Fibroblast of lung (primary cell): ENCODE measurements at regions not wholly inside any gene's neighbourhood (a gene's known extent, or its start where the extent isn't known, plus 50 kb on each side); places are given as distances from the start of the nearest gene placed in this dataset.

ENCODE experiments used
- DNase-seq, 2 donors: peaks; one replicate each; pipeline versions ENCODE4 v3.0.0 to v3.0.0-alpha.2; 2010; ENCODE audit warnings: low read depth in 2 of 2
- H2AFZ ChIP-seq: 2 replicates; pipeline ENCODE4 v1.5.1; 2012; ENCODE audit warnings: low read length, control low read depth, inconsistent platforms
- H3K27ac ChIP-seq: 2 replicates; pipeline ENCODE4 v1.5.1; 2011; ENCODE audit warnings: low read length, control low read depth; ENCODE audit not compliant: insufficient read depth
- H3K27me3 ChIP-seq: 2 replicates; pipeline ENCODE4 v1.5.1; 2011; ENCODE audit warnings: mild to moderate bottlenecking, low read length; ENCODE audit not compliant: control insufficient read depth, insufficient read depth
- H3K36me3 ChIP-seq: 2 replicates; pipeline ENCODE4 v1.5.1; 2011; ENCODE audit warnings: low read length; ENCODE audit not compliant: control insufficient read depth, insufficient read depth
- H3K4me1 ChIP-seq: 2 replicates; pipeline ENCODE4 v1.5.1; 2011; ENCODE audit warnings: low read length; ENCODE audit not compliant: control insufficient read depth, insufficient read depth; ENCODE audit errors: extremely low read depth
- H3K4me2 ChIP-seq: 2 replicates; pipeline ENCODE4 v1.5.1; 2011; ENCODE audit warnings: low read length, control low read depth; ENCODE audit not compliant: insufficient read depth; ENCODE audit errors: extremely low read depth
- H3K4me3 ChIP-seq, 4 experiments: fragments of 200-600 bp in 1 of 4; sonication (generic) in 1 of 4; replicated peaks in 1 of 4; 2 replicates each; pipeline ENCODE4 v1.5.1; 2011 to 2016; ENCODE audit warnings: low read length in 4 of 4, low read depth in 3 of 4, mild to moderate bottlenecking in 3 of 4, control low read depth in 2 of 4, inconsistent platforms in 1 of 4, mixed read lengths in 1 of 4; ENCODE audit not compliant: insufficient read depth in 1 of 4; ENCODE audit errors: control extremely low read depth in 1 of 4
- H3K79me2 ChIP-seq: 2 replicates; pipeline ENCODE4 v1.5.1; 2012; ENCODE audit warnings: mild to moderate bottlenecking, low read length, inconsistent platforms; ENCODE audit not compliant: control insufficient read depth, insufficient read depth
- H3K9ac ChIP-seq: 2 replicates; pipeline ENCODE4 v1.5.1; 2011; ENCODE audit warnings: mild to moderate bottlenecking, low read length, control low read depth; ENCODE audit not compliant: insufficient read depth
- H3K9me3 ChIP-seq: 2 replicates; pipeline ENCODE4 v1.5.1; 2012; ENCODE audit warnings: low read depth, low read length; ENCODE audit not compliant: control insufficient read depth, insufficient read depth
- H4K20me1 ChIP-seq: 2 replicates; pipeline ENCODE4 v1.5.1; 2011; ENCODE audit warnings: low read length; ENCODE audit not compliant: control insufficient read depth, insufficient read depth; ENCODE audit errors: extremely low read depth
- EZH2 ChIP-seq: IDR thresholded peaks from 2 replicates; pipeline ENCODE4 v1.5.1; 2012; ENCODE audit warnings: low read length, control low read depth, mild to moderate bottlenecking; ENCODE audit errors: missing control alignments
- TF ChIP-seq, protein P1 (sequence below), 2 donors: IDR thresholded peaks in 1 of 2; conservative IDR thresholded peaks in 1 of 2; 1 replicate in 1 of 2; 2 replicates in 1 of 2; pipeline ENCODE4 v1.5.1; 2011 to 2012; ENCODE audit warnings: low read length in 2 of 2, control low read depth in 1 of 2, inconsistent platforms in 1 of 2, low read depth in 1 of 2, mild to moderate bottlenecking in 1 of 2

DNA sequence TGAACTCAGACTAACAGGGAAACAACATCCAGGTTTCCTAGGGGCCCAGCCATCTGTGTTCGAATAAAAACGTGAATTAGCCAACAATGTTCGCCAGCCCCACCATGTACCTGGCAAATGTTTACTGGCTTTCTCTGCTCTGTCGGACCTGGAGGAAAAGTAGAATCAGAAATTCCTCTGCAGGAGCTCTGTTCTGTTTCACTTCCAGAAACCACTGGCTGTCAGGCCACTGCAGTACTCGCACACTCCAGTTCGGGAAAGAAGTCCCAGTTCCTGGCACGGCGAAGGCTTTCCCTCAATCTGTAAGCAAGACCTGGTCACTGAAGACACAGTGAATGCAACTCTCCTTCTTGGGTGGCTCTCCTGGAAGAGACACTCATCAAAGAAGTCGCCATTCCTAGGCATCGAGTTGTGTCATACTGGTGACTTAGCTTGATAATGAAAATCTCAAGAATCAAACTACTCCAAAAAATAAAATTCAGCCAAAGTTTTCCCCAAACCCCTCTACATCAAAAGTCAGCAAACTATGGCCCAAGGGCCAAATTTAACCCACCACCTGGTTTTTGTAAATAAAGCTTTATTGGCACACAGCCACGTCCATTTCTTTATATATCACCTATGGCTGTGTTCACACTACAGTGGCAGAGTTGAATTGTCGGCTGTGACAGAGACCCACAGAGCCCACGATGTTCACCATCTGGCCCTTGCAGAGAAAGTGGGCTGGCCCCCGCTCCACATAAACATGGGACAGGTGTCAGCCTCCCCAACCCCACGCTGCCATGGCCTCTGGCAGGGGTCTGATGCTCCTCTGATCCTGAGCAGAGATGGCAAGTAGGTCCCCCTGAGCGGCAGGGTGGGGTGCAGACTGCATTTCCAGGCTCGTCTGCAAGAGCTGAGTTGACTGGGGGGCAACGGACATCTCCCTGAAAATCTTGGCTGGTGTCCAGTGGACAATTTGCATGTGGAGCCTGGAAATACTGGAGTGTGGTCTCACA lies 189.2 kb upstream of the DIO3 start:
- no peak for TF ChIP-seq EZH2
- TF ChIP-seq, protein P1, sequence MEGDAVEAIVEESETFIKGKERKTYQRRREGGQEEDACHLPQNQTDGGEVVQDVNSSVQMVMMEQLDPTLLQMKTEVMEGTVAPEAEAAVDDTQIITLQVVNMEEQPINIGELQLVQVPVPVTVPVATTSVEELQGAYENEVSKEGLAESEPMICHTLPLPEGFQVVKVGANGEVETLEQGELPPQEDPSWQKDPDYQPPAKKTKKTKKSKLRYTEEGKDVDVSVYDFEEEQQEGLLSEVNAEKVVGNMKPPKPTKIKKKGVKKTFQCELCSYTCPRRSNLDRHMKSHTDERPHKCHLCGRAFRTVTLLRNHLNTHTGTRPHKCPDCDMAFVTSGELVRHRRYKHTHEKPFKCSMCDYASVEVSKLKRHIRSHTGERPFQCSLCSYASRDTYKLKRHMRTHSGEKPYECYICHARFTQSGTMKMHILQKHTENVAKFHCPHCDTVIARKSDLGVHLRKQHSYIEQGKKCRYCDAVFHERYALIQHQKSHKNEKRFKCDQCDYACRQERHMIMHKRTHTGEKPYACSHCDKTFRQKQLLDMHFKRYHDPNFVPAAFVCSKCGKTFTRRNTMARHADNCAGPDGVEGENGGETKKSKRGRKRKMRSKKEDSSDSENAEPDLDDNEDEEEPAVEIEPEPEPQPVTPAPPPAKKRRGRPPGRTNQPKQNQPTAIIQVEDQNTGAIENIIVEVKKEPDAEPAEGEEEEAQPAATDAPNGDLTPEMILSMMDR (conservative IDR thresholded peaks at IDR 0.05 in 1 of 2, IDR thresholded peaks at IDR 0.05 in 1 of 2; ENCODE audit: low read depth in 1 of 2, low read length in 2 of 2), result no peak
- Histone ChIP-seq H3K27me3 (no peaks in the 10 kb centered on the region), H2AFZ (no peak overlapping the region), H3K27ac (no peak overlapping the region), H3K4me2 (no peak overlapping the region), H3K9ac (no peak overlapping the region), H4K20me1 (no peaks in the 10 kb centered on the region), H3K9me3 (no peaks in the 10 kb centered on the region), H3K79me2 (no peaks in the 10 kb centered on the region), H3K4me1 (no peaks in the 10 kb centered on the region), H3K36me3 (no peaks in the 10 kb centered on the region), H3K4me3 (no peak overlapping the region)
- DNase-seq, result no peak

DNA sequence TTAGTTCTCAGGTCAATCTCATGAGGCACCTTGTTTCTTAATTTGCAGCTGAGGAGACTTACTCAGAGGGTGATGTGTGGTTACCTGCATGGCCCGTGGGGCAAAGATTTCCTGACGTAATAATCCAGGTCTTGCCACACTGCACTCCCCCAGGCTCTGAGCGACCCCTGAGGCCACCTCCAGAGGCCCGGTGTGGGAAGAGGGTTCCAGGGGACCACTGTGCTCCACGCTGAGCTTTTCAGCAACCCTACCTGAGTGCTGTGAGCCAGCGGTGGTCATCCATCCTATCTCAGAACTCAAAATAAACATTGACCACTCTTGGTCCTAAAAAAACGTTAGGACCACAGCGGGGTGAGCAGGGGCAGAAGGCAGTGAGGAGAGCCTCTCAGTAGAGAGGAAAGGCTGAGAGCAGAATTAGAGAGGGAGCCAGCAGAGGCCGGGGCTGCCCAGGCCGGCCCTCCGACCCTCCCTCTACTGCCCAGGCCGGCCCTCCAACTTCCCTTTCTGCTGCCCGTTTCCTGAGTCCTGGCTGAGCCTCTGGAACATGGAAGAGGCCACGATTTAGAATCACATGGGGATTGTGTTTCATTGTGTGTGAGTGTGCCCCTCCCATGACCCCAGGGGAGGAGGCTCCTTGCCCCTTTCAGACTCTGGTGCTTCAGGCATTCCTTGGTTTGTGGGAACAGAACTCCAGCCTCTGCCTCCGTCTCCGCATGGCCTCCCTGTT lies 188.2 kb upstream of the DIO3 start:
- Histone ChIP-seq H3K27me3 (no peaks in the 10 kb centered on the region), H3K36me3 (no peaks in the 10 kb centered on the region), H3K9ac (no peak overlapping the region), H3K4me1 (no peaks in the 10 kb centered on the region), H3K4me3 (no peak overlapping the region), H3K4me2 (no peak overlapping the region), H4K20me1 (no peaks in the 10 kb centered on the region), H3K79me2 (no peaks in the 10 kb centered on the region), H3K27ac (no peak overlapping the region), H2AFZ (no peak overlapping the region), H3K9me3 (no peaks in the 10 kb centered on the region)
- TF ChIP-seq, protein P1 (conservative IDR thresholded peaks at IDR 0.05 in 1 of 2, IDR thresholded peaks at IDR 0.05 in 1 of 2; ENCODE audit: low read depth in 1 of 2, low read length in 2 of 2), result no peak
- TF ChIP-seq EZH2, result no peak
- DNase-seq, result no peak

DNA sequence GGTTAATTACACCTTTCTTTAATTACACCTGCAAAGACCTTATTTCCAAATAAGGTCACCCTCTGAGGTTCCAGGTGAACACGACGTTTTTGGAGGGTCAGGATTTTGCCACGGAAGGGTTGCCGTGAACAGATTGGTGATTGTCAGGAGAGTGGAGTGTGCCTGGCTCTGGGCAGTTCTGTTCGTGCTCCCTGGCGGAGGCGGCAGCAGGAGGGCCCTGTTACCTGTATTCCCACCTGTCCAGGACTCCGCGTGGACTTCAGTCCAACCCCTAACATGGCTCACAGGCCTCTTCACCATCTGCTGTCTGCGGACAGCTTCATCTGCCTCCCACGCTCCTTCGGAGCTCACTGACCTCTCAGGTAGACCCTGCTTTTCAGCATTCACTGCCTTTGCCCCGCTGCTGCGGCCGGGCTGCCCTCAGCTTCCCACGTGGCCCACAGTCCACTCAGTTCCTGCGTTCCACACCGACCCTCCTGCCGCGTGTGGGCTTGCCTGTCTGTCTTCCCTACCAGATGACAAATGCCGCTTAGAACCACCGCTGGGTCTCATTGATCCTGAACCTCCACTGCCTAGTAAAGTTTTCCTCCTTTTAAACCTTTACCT lies 187.5 kb upstream of the DIO3 start:
- no peak overlapping the region for H3K4me2 ChIP-seq
- DNase-seq, result no peak
- no peaks in the 10 kb centered on the region for H3K4me1 ChIP-seq
- H3K79me2 ChIP-seq, result no peaks in the 10 kb centered on the region
- no peak overlapping the region for H2AFZ ChIP-seq
- no peak for TF ChIP-seq EZH2
- TF ChIP-seq, protein P1 (conservative IDR thresholded peaks at IDR 0.05 in 1 of 2, IDR thresholded peaks at IDR 0.05 in 1 of 2; ENCODE audit: low read depth in 1 of 2, low read length in 2 of 2), result no peak
- no peaks in the 10 kb centered on the region for H4K20me1 ChIP-seq
- H3K9me3 ChIP-seq, result no peaks in the 10 kb centered on the region
- no peaks in the 10 kb centered on the region for H3K27me3 ChIP-seq
- no peaks in the 10 kb centered on the region for H3K36me3 ChIP-seq
- no peak overlapping the region for H3K27ac ChIP-seq
- H3K4me3 ChIP-seq, result no peak overlapping the region
- no peak overlapping the region for H3K9ac ChIP-seq
